ENCODE measurements at regions not wholly inside any gene's neighbourhood (a gene's known extent, or its start where the extent isn't known, plus 50 kb on each side); places are given as distances from the start of the nearest gene placed in this dataset.

- TF ChIP-seq, protein P1, sequence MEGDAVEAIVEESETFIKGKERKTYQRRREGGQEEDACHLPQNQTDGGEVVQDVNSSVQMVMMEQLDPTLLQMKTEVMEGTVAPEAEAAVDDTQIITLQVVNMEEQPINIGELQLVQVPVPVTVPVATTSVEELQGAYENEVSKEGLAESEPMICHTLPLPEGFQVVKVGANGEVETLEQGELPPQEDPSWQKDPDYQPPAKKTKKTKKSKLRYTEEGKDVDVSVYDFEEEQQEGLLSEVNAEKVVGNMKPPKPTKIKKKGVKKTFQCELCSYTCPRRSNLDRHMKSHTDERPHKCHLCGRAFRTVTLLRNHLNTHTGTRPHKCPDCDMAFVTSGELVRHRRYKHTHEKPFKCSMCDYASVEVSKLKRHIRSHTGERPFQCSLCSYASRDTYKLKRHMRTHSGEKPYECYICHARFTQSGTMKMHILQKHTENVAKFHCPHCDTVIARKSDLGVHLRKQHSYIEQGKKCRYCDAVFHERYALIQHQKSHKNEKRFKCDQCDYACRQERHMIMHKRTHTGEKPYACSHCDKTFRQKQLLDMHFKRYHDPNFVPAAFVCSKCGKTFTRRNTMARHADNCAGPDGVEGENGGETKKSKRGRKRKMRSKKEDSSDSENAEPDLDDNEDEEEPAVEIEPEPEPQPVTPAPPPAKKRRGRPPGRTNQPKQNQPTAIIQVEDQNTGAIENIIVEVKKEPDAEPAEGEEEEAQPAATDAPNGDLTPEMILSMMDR (conservative IDR thresholded peaks at IDR 0.05; ENCODE audit: low read depth, low read length), result no peak
- no peak for TF ChIP-seq EZH2 (IDR thresholded peaks at IDR 0.05; ENCODE audit: borderline replicate concordance, low read depth, low read length, poor library complexity, severe bottlenecking)
These were observed 1392.8 kb upstream of the TENM3 start for GRCh38 chr4:180850318-180850940.
